Suprapubic skin (tissue), 4 donors: ENCODE measurements at regions not wholly inside any gene's neighbourhood (a gene's known extent, or its start where the extent isn't known, plus 50 kb on each side); places are given as distances from the start of the nearest gene placed in this dataset.

Source experiments
- DNase-seq, 2 donors: peaks; one replicate each; pipeline ENCODE4 v3.0.0-alpha.2; 2019; ENCODE audit warnings: low spot score in 2 of 2
- H3K27ac ChIP-seq: fragments of 200-600 bp; sonication (generic); one replicate; pipeline ENCODE4 v1.5.1; 2019
- H3K27me3 ChIP-seq: fragments of 200-600 bp; sonication (generic); one replicate; pipeline ENCODE4 v1.5.1; 2019
- H3K36me3 ChIP-seq: fragments of 200-600 bp; sonication (generic); one replicate; pipeline ENCODE4 v1.5.1; 2019
- H3K4me1 ChIP-seq: fragments of 200-600 bp; sonication (generic); one replicate; pipeline ENCODE4 v1.5.1; 2019
- H3K4me3 ChIP-seq: fragments of 200-600 bp; sonication (generic); one replicate; pipeline ENCODE4 v1.5.1; 2019; ENCODE audit warnings: mild to moderate bottlenecking
- H3K9me3 ChIP-seq: fragments of 200-600 bp; sonication (generic); one replicate; pipeline ENCODE4 v1.5.1; 2019
- EP300 ChIP-seq: sonication (generic); formaldehyde crosslinking; IDR thresholded peaks from one replicate; pipeline ENCODE4 v1.6.1; 2017; ENCODE audit warnings: antibody characterized with exemption
- POLR2A ChIP-seq, 2 donors: fragments of 450-650 bp; IDR thresholded peaks; one replicate each; pipeline ENCODE4 v1.6.1; 2017; ENCODE audit warnings: antibody characterized with exemption in 2 of 2, mild to moderate bottlenecking in 2 of 2, moderate library complexity in 2 of 2
- POLR2AphosphoS5 ChIP-seq, 3 donors: sonication (generic); formaldehyde crosslinking; IDR thresholded peaks; one replicate each; pipeline ENCODE4 v1.6.1; 2017; ENCODE audit warnings: antibody characterized with exemption in 3 of 3
- WGBS: methylation state at CpG from one replicate; pipeline ENCODE4 v1.1.5; 2018; 5-methylcytosine and 5-hydroxymethylcytosine counted together
- TF ChIP-seq, protein P1 (sequence below), 2 donors: fragments of 200-600 bp in 1 of 2; fragments of 450-650 bp in 1 of 2; sonication (generic) in 1 of 2; IDR thresholded peaks; one replicate each; pipeline ENCODE4 v1.5.1; 2016 to 2019; ENCODE audit warnings: antibody characterized with exemption in 2 of 2, mild to moderate bottlenecking in 1 of 2, moderate library complexity in 1 of 2

DNA sequence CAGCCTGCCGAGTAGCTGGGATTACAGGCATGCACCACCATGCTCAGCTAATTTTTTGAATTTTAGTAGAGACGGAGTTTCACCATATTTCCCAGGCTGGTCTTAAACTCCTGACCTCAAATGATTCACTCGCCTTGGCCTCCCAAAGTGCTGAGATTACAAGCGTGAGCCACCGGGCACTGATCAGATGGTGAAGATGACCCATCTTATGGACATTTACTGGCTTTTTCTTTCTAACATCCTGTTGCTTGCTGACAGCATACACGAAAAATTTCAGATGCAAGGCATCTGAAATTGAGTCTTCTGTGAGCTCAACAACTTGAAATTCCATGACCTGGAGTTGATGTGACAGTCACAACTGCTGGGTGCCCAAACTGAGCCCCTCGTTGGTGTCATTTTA is 859.5 kb upstream of the CNTNAP5 start:
- TF ChIP-seq, protein P1, sequence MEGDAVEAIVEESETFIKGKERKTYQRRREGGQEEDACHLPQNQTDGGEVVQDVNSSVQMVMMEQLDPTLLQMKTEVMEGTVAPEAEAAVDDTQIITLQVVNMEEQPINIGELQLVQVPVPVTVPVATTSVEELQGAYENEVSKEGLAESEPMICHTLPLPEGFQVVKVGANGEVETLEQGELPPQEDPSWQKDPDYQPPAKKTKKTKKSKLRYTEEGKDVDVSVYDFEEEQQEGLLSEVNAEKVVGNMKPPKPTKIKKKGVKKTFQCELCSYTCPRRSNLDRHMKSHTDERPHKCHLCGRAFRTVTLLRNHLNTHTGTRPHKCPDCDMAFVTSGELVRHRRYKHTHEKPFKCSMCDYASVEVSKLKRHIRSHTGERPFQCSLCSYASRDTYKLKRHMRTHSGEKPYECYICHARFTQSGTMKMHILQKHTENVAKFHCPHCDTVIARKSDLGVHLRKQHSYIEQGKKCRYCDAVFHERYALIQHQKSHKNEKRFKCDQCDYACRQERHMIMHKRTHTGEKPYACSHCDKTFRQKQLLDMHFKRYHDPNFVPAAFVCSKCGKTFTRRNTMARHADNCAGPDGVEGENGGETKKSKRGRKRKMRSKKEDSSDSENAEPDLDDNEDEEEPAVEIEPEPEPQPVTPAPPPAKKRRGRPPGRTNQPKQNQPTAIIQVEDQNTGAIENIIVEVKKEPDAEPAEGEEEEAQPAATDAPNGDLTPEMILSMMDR (IDR thresholded peaks at IDR 0.05) = no peak
- no peak for TF ChIP-seq POLR2AphosphoS5 (IDR thresholded peaks at IDR 0.05)
- no peak for TF ChIP-seq EP300
- no peak for TF ChIP-seq POLR2A (IDR thresholded peaks at IDR 0.05)
- no peak for DNase-seq
- Histone ChIP-seq H3K36me3 (no peaks in the 10 kb centered on the region), H3K4me1 (no peaks in the 10 kb centered on the region), H3K4me3 (no peak overlapping the region), H3K27me3 (no peaks in the 10 kb centered on the region), H3K9me3 (peaks cover 3% of the 10 kb centered on the region), H3K27ac (no peak overlapping the region)
- WGBS = 72% methylated on average over 7 of the region's 7 CpGs

DNA sequence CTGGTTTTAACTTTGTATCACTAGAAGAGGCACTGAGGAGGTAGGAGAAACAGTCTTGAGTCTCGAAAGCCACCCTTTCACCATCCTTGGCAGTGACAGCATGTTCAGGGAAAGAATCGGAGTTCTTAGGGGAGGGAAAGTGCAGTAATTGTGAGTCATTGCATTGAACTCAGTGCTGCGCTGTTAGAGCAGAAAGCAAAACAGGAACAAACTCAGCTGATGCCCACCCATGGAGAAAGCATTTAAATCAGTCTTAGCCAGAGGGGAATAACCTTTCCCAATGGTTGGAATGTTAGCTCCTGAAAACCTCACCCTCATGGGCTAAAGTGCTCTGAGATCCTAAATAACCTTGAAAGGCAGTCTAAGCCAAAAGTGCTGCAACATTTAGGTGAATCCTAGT is 845.6 kb upstream of the CNTNAP5 start:
- H3K9me3 ChIP-seq = no peaks in the 10 kb centered on the region
- 45% methylated on average over 3 of the region's 3 CpGs for WGBS
- H3K36me3 ChIP-seq = no peaks in the 10 kb centered on the region
- TF ChIP-seq, protein P1 (IDR thresholded peaks at IDR 0.05) = no peak
- TF ChIP-seq POLR2A (IDR thresholded peaks at IDR 0.05) = no peak
- no peak for TF ChIP-seq POLR2AphosphoS5 (IDR thresholded peaks at IDR 0.05)
- no peak for TF ChIP-seq EP300
- H3K27me3 ChIP-seq = no peaks in the 10 kb centered on the region
- DNase-seq = no peak
- no peak overlapping the region for H3K4me3 ChIP-seq
- H3K27ac ChIP-seq = no peak overlapping the region
- no peaks in the 10 kb centered on the region for H3K4me1 ChIP-seq

DNA sequence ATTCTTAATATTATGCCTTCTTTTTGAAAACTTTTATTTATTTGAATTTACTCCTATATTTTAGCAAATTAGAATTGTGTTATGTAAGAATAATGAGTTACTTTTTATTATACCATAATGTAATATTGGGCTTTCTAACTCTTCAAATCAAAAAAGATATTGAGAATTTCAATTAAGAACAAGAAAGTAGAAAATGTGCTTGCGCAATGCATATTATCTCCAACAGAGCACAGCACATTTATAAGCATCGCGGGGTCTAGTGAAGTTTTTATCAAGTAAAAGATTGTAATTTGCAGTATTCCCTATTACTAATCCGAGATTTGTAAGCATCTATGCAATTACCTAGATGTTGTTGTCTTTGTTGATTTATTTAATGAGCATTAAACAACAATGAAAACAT is 829.1 kb upstream of the CNTNAP5 start:
- Histone ChIP-seq H3K9me3 (peaks cover 3% of the 10 kb centered on the region), H3K36me3 (no peaks in the 10 kb centered on the region), H3K4me1 (no peaks in the 10 kb centered on the region), H3K4me3 (no peak overlapping the region), H3K27me3 (no peaks in the 10 kb centered on the region), H3K27ac (no peak overlapping the region)
- no peak for DNase-seq
- 90% methylated on average over 4 of the region's 4 CpGs for WGBS
- TF ChIP-seq POLR2A (IDR thresholded peaks at IDR 0.05) = no peak
- TF ChIP-seq, protein P1 (IDR thresholded peaks at IDR 0.05) = no peak
- no peak for TF ChIP-seq EP300
- no peak for TF ChIP-seq POLR2AphosphoS5 (IDR thresholded peaks at IDR 0.05)

DNA sequence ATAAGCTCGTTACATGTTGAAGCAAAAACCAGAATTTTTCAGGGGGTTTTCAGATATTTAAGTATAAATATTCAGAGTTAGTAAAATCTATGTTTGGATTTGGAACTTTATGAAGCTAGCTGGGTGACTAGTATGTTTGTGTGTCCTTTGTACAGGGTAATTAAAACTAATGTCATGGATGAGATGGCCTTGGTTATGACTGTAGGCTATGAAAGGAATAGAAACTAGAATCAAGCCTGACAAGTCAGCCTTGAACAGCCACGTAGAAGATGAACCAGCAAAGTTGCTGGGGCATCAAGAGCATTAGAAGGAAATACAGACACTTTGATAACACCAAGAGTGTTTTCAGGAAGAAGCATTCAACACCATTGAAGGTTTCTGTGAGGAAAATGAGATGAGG is 825.1 kb upstream of the CNTNAP5 start:
- TF ChIP-seq POLR2AphosphoS5 (IDR thresholded peaks at IDR 0.05) (no peak), EP300 (no peak), POLR2A (IDR thresholded peaks at IDR 0.05) (no peak)
- TF ChIP-seq, protein P1 (IDR thresholded peaks at IDR 0.05) = no peak
- Histone ChIP-seq H3K4me3 (no peak overlapping the region), H3K27me3 (no peaks in the 10 kb centered on the region), H3K4me1 (no peaks in the 10 kb centered on the region), H3K27ac (no peak overlapping the region), H3K9me3 (no peaks in the 10 kb centered on the region), H3K36me3 (no peaks in the 10 kb centered on the region)
- WGBS = 63% methylated on average over 2 of the region's 2 CpGs
- DNase-seq = no peak

DNA sequence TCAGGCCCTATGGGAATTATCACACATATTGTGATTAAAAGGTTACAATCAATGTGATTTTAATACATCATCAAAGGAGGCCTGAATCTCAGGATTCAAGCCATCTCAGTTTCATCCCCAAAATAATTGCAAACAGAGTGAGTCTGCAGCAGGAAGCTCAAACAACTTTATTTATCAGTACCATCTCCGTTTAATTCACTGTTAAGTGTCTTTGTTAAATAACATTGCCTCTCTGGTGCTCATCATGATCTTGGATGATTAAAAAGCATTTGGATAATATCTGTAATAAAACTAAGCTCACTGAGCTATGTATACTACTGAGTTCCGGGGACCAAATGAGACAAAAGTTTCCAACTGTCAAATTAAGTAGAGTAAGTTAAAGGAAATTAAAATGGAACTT is 817.8 kb upstream of the CNTNAP5 start:
- no peaks in the 10 kb centered on the region for H3K9me3 ChIP-seq
- 64% methylated on average over 2 of the region's 2 CpGs for WGBS
- TF ChIP-seq POLR2AphosphoS5 (IDR thresholded peaks at IDR 0.05) = no peak
- TF ChIP-seq, protein P1 (IDR thresholded peaks at IDR 0.05) = no peak
- TF ChIP-seq POLR2A (IDR thresholded peaks at IDR 0.05) = no peak
- TF ChIP-seq EP300 = no peak
- no peaks in the 10 kb centered on the region for H3K4me1 ChIP-seq
- no peak for DNase-seq
- no peak overlapping the region for H3K4me3 ChIP-seq
- H3K36me3 ChIP-seq = no peaks in the 10 kb centered on the region
- H3K27ac ChIP-seq = no peak overlapping the region
- H3K27me3 ChIP-seq = no peaks in the 10 kb centered on the region
